Cerebellar cortex (tissue), 1 donor: ENCODE measurements at regions not wholly inside any gene's neighbourhood (a gene's known extent, or its start where the extent isn't known, plus 50 kb on each side); places are given as distances from the start of the nearest gene placed in this dataset.
A peak's percentile ranks its signal among the peaks of the same experiment; 100 is the strongest.
"Not testable (repeated sequence)": the region's sequence is repeated elsewhere in the genome, so short reads cannot be mapped to it uniquely, and the experiment has no call there.

ENCODE experiments used
- DNase-seq: peaks from one replicate; pipeline ENCODE4 v3.0.0-alpha.2; 2015; ENCODE audit warnings: low spot score

GRCh38 chr9:1875251-1875851, 139.8 kb upstream of the SMARCA2 start:
- DNase-seq, result no peak

GRCh38 chr9:1875921-1876448, 139.2 kb upstream of the SMARCA2 start:
- no peak for DNase-seq

- DNase-seq, result no peak
Observed at GRCh38 chr9:1876891-1877496, 138.2 kb upstream of the SMARCA2 start.

GRCh38 chr9:1877951-1878350, 137.2 kb upstream of the SMARCA2 start:
- no peak for DNase-seq

- no peak for DNase-seq
Observed at GRCh38 chr9:1878811-1879210, 136.3 kb upstream of the SMARCA2 start.

GRCh38 chr9:1879501-1879900, 135.6 kb upstream of the SMARCA2 start:
- DNase-seq, result no peak

GRCh38 chr9:1880038-1880565, 135.0 kb upstream of the SMARCA2 start:
- DNase-seq, result no peak

- no peak for DNase-seq
Observed at GRCh38 chr9:1881708-1882295, 133.3 kb upstream of the SMARCA2 start.

- no peak for DNase-seq
Observed at GRCh38 chr9:1882711-1883403, 132.3 kb upstream of the SMARCA2 start.

- no peak for DNase-seq
Observed at GRCh38 chr9:1890201-1890600, 124.9 kb upstream of the SMARCA2 start.

GRCh38 chr9:1890816-1891215, 124.3 kb upstream of the SMARCA2 start:
- no peak for DNase-seq

GRCh38 chr9:1903080-1903704, 112.0 kb upstream of the SMARCA2 start:
- not testable (repeated sequence) for DNase-seq

GRCh38 chr9:1907465-1907864, 107.7 kb upstream of the SMARCA2 start:
- no peak for DNase-seq

- DNase-seq, result no peak
Observed at GRCh38 chr9:1909322-1909721, 105.8 kb upstream of the SMARCA2 start.

- DNase-seq, result no peak
Observed at GRCh38 chr9:1910269-1910811, 104.8 kb upstream of the SMARCA2 start.

GRCh38 chr9:1913631-1914330, 101.4 kb upstream of the SMARCA2 start:
- DNase-seq, result no peak

- DNase-seq, result no peak
Observed at GRCh38 chr9:1916095-1916494, 99.1 kb upstream of the SMARCA2 start.

GRCh38 chr9:1916655-1917054, 98.5 kb upstream of the SMARCA2 start:
- peak; percentile 44 for DNase-seq

GRCh38 chr9:1917396-1917935, 97.7 kb upstream of the SMARCA2 start:
- no peak for DNase-seq

GRCh38 chr9:1918108-1918507, 97.0 kb upstream of the SMARCA2 start:
- no peak for DNase-seq

- no peak for DNase-seq
Observed at GRCh38 chr9:1918622-1919021, 96.5 kb upstream of the SMARCA2 start.
